Right atrium auricular region (tissue), 2 donors: ENCODE measurements at regions not wholly inside any gene's neighbourhood (a gene's known extent, or its start where the extent isn't known, plus 50 kb on each side); places are given as distances from the start of the nearest gene placed in this dataset.

Experiments
- DNase-seq: peaks from one replicate; pipeline ENCODE4 v3.0.0-alpha.2; 2019; ENCODE audit warnings: low spot score
- H3K27ac ChIP-seq, 2 donors: fragments of 200-600 bp; sonication (generic); 1 replicate in 1 of 2; 2 replicates in 1 of 2; pipeline ENCODE4 v1.5.1; 2016 to 2019
- H3K27me3 ChIP-seq, 2 donors: fragments of 200-600 bp; sonication (generic); one replicate each; pipeline versions ENCODE4 v1.5.1 to v1.6.0; 2017 to 2019
- H3K36me3 ChIP-seq: fragments of 200-600 bp; sonication (generic); one replicate; pipeline ENCODE4 v1.5.1; 2016
- H3K4me1 ChIP-seq, 2 donors: fragments of 200-600 bp; sonication (generic); one replicate each; pipeline versions ENCODE4 v1.5.1 to v1.6.0; 2017 to 2019
- H3K4me3 ChIP-seq, 2 donors: fragments of 200-600 bp; sonication (generic); 1 replicate in 1 of 2; 2 replicates in 1 of 2; pipeline ENCODE4 v1.5.1; 2017 to 2019; ENCODE audit warnings: mild to moderate bottlenecking in 1 of 2, moderate library complexity in 1 of 2
- H3K9me3 ChIP-seq, 2 donors: fragments of 200-600 bp; sonication (generic); one replicate each; pipeline ENCODE4 v1.5.1; 2019
- CTCF ChIP-seq, 2 donors: fragments of 200-600 bp; sonication (generic); IDR thresholded peaks; one replicate each; pipeline ENCODE4 v1.5.1; 2019; ENCODE audit warnings: antibody characterized with exemption in 2 of 2

DNA sequence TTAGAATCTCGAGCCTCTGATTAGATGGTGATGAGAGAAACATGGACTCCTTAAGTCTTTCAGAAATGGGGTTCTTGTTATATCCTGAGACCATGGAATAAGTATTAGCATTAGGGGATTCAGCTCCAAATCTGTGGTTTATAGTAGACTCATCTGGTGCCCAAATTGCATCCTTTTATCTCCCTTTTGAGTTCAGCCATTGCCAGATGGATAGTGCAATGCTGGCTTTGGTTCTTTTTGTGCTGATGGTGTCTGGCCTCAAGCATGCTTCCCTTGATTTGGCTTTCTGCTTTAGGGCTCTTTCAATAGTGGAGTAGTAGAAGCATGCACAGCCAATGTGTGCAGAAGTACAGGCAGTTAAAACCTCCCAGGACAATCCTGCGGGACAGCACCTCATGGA lies 306.4 kb downstream of the TSN start:
- H3K4me3 ChIP-seq: no peak overlapping the region
- no peak for DNase-seq
- no peaks in the 10 kb centered on the region for H3K9me3 ChIP-seq
- H3K4me1 ChIP-seq: no peaks in the 10 kb centered on the region
- H3K27me3 ChIP-seq: no peaks in the 10 kb centered on the region
- H3K27ac ChIP-seq: no peak overlapping the region
- no peaks in the 10 kb centered on the region for H3K36me3 ChIP-seq
- TF ChIP-seq CTCF (IDR thresholded peaks at IDR 0.05): no peak

GRCh38 chr2:122062506-122062905 lies 307.1 kb downstream of the TSN start:
- H3K4me3 ChIP-seq: no peak overlapping the region
- no peak overlapping the region for H3K27ac ChIP-seq
- no peaks in the 10 kb centered on the region for H3K4me1 ChIP-seq
- no peaks in the 10 kb centered on the region for H3K9me3 ChIP-seq
- no peaks in the 10 kb centered on the region for H3K36me3 ChIP-seq
- DNase-seq: no peak
- no peak for TF ChIP-seq CTCF (IDR thresholded peaks at IDR 0.05)
- no peaks in the 10 kb centered on the region for H3K27me3 ChIP-seq

GRCh38 chr2:122063716-122064115 lies 308.3 kb downstream of the TSN start:
- no peak overlapping the region for H3K4me3 ChIP-seq
- H3K4me1 ChIP-seq: no peaks in the 10 kb centered on the region
- H3K27ac ChIP-seq: no peak overlapping the region
- no peak for TF ChIP-seq CTCF (IDR thresholded peaks at IDR 0.05)
- no peak for DNase-seq
- no peaks in the 10 kb centered on the region for H3K36me3 ChIP-seq
- H3K27me3 ChIP-seq: no peaks in the 10 kb centered on the region
- no peaks in the 10 kb centered on the region for H3K9me3 ChIP-seq

DNA sequence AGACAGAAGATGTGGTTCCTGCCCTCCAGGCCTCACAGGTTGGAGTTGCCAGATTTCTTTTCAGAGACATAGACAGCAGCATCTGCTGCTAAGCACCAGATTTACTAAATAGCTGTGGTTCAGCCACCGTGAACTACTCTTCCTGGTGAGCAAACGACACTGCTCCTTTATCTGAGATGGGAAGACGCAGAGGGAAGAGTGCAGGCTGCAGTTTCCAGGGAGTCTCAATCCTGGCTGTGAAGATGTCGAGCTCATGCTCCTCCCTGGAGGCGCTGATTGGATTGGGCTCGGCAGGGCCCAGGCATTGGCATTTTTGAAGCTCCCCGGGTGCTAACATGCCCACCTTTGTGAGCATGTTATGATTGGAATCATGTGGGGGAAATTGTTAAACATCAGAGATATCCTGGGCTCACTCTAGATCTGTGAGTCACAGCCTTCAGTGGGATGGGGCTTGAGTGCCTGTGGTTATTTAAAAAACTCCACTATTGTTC lies 314.8 kb downstream of the TSN start:
- Histone ChIP-seq H3K4me1 (no peaks in the 10 kb centered on the region), H3K27ac (no peak overlapping the region), H3K36me3 (no peaks in the 10 kb centered on the region), H3K4me3 (no peak overlapping the region), H3K9me3 (no peaks in the 10 kb centered on the region), H3K27me3 (no peaks in the 10 kb centered on the region)
- no peak for DNase-seq
- TF ChIP-seq CTCF (IDR thresholded peaks at IDR 0.05): no peak

DNA sequence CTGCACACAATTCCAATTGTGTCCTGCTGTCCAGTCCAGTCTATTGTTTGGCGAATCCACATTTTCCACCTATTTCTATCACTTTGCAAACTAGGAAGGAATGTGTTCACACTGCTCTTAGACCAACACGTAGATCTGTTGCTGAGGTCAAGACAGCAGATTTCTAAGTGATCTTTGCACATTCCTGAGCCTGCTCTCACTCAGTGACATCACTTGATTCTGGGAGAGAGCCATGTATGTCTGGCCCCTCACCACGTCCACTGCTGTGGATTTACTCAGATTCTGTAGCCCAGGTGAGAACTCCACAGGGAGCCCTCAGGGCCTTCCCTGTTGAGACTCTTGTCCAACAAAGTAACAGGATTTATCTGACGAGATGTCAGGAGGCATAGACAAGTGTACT lies 317.2 kb downstream of the TSN start:
- TF ChIP-seq CTCF (IDR thresholded peaks at IDR 0.05): no peak
- Histone ChIP-seq H3K36me3 (no peaks in the 10 kb centered on the region), H3K9me3 (no peaks in the 10 kb centered on the region), H3K27me3 (no peaks in the 10 kb centered on the region), H3K27ac (no peak overlapping the region), H3K4me1 (no peaks in the 10 kb centered on the region), H3K4me3 (no peak overlapping the region)
- no peak for DNase-seq

- Histone ChIP-seq H3K4me3 (no peak overlapping the region), H3K36me3 (no peaks in the 10 kb centered on the region), H3K27ac (no peak overlapping the region), H3K4me1 (no peaks in the 10 kb centered on the region), H3K27me3 (no peaks in the 10 kb centered on the region), H3K9me3 (no peaks in the 10 kb centered on the region)
- no peak for DNase-seq
- TF ChIP-seq CTCF (IDR thresholded peaks at IDR 0.05): no peak
Measured at GRCh38 chr2:122074201-122074600, 318.8 kb downstream of the TSN start.
